Nephron progenitor cell (in vitro differentiated cells): ENCODE measurements at regions not wholly inside any gene's neighbourhood (a gene's known extent, or its start where the extent isn't known, plus 50 kb on each side); places are given as distances from the start of the nearest gene placed in this dataset.
A peak's percentile ranks its signal among the peaks of the same experiment; 100 is the strongest.

ENCODE experiments used
- DNase-seq: peaks from one replicate; pipeline ENCODE4 v3.0.0; 2021
- H3K27ac Mint-ChIP-seq: 2 replicates; pipeline ENCODE4 v1.8.0; 2021; ENCODE audit warnings: mild to moderate bottlenecking, moderate library complexity, mixed read lengths
- H3K27me3 Mint-ChIP-seq: 2 replicates; pipeline ENCODE4 v1.8.0; 2021; ENCODE audit warnings: mild to moderate bottlenecking, low read depth, mixed read lengths; ENCODE audit not compliant: poor library complexity
- H3K36me3 Mint-ChIP-seq: 2 replicates; pipeline ENCODE4 v1.8.0; 2021; ENCODE audit warnings: low read depth, mixed read lengths
- H3K4me1 Mint-ChIP-seq: 2 replicates; pipeline ENCODE4 v1.8.0; 2021; ENCODE audit warnings: mixed read lengths
- H3K4me3 Mint-ChIP-seq: 2 replicates; pipeline ENCODE4 v1.8.0; 2021; ENCODE audit warnings: mild to moderate bottlenecking, moderate library complexity, mixed read lengths
- H3K9me3 Mint-ChIP-seq: 2 replicates; pipeline ENCODE4 v1.8.0; 2021; ENCODE audit warnings: mild to moderate bottlenecking, moderate library complexity, mixed read lengths
- TF ChIP-seq, protein P1 (sequence below): fragments of 200-600 bp; sonication (generic); IDR thresholded peaks from 2 replicates; pipeline ENCODE4 v1.5.0; 2021; ENCODE audit warnings: antibody characterized with exemption

GRCh38 chr6:98695091-98695801 is 139.1 kb upstream of the POU3F2 start:
- TF ChIP-seq, protein P1, sequence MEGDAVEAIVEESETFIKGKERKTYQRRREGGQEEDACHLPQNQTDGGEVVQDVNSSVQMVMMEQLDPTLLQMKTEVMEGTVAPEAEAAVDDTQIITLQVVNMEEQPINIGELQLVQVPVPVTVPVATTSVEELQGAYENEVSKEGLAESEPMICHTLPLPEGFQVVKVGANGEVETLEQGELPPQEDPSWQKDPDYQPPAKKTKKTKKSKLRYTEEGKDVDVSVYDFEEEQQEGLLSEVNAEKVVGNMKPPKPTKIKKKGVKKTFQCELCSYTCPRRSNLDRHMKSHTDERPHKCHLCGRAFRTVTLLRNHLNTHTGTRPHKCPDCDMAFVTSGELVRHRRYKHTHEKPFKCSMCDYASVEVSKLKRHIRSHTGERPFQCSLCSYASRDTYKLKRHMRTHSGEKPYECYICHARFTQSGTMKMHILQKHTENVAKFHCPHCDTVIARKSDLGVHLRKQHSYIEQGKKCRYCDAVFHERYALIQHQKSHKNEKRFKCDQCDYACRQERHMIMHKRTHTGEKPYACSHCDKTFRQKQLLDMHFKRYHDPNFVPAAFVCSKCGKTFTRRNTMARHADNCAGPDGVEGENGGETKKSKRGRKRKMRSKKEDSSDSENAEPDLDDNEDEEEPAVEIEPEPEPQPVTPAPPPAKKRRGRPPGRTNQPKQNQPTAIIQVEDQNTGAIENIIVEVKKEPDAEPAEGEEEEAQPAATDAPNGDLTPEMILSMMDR, result no peak

GRCh38 chr6:98711380-98711779 is 123.0 kb upstream of the POU3F2 start:
- H3K27me3 Mint-ChIP-seq, result no peaks in the 10 kb centered on the region
- H3K4me3 Mint-ChIP-seq, result no peak overlapping the region
- DNase-seq, result no peak
- H3K4me1 Mint-ChIP-seq, result peaks cover 14% of the 10 kb centered on the region
- no peaks in the 10 kb centered on the region for H3K9me3 Mint-ChIP-seq
- no peaks in the 10 kb centered on the region for H3K36me3 Mint-ChIP-seq
- TF ChIP-seq, protein P1, result no peak
- no peak overlapping the region for H3K27ac Mint-ChIP-seq

More at GRCh38 chr6:98695091-98695801, 139.1 kb upstream of the POU3F2 start:
- no peak overlapping the region for H3K4me3 Mint-ChIP-seq
- peaks cover 13% of the 10 kb centered on the region for H3K4me1 Mint-ChIP-seq
- no peaks in the 10 kb centered on the region for H3K9me3 Mint-ChIP-seq
- H3K36me3 Mint-ChIP-seq, result no peaks in the 10 kb centered on the region
- DNase-seq, result no peak
- H3K27me3 Mint-ChIP-seq, result peaks cover 4% of the 10 kb centered on the region
- H3K27ac Mint-ChIP-seq, result no peak overlapping the region

GRCh38 chr6:98716341-98716740 is 118.0 kb upstream of the POU3F2 start:
- Mint-ChIP-seq H3K4me1 (peaks cover 39% of the 10 kb centered on the region), H3K9me3 (no peaks in the 10 kb centered on the region), H3K36me3 (no peaks in the 10 kb centered on the region), H3K27ac (peak overlapping the region; percentile 95), H3K4me3 (peak overlapping the region; percentile 63), H3K27me3 (no peaks in the 10 kb centered on the region)
- peak; percentile 45 for DNase-seq
- TF ChIP-seq, protein P1, result no peak

DNA sequence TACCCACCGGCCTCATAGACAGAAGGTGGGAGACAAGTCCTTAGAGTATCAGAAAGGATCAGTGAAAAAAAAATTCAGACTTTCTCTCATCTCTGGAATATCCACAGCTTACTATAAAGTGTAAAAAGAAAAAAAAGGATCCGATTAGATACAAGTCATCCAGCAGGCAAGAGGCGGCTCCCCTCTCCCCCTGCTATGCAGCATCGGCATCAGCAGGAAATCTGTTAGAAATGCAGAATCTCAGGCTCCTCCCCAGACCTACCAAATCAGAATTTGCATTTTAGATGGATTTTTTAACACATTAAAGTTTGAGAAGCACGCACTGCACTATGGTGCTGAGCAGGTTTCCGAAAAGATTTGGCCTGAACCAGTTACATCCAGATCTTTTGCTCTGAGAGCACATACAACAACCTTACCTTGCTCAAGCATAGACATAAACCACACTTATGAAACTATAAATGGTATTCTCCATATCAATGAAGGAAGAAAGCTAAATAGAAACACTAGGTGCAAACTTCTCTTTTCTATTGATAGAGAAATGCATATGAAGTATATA is 117.0 kb upstream of the POU3F2 start:
- no peaks in the 10 kb centered on the region for H3K36me3 Mint-ChIP-seq
- H3K4me1 Mint-ChIP-seq, result peaks cover 40% of the 10 kb centered on the region
- H3K27ac Mint-ChIP-seq, result peak overlapping the region; percentile 2
- no peaks in the 10 kb centered on the region for H3K27me3 Mint-ChIP-seq
- H3K9me3 Mint-ChIP-seq, result no peaks in the 10 kb centered on the region
- DNase-seq, result no peak
- peak overlapping the region; percentile 21 for H3K4me3 Mint-ChIP-seq
- TF ChIP-seq, protein P1, result no peak

DNA sequence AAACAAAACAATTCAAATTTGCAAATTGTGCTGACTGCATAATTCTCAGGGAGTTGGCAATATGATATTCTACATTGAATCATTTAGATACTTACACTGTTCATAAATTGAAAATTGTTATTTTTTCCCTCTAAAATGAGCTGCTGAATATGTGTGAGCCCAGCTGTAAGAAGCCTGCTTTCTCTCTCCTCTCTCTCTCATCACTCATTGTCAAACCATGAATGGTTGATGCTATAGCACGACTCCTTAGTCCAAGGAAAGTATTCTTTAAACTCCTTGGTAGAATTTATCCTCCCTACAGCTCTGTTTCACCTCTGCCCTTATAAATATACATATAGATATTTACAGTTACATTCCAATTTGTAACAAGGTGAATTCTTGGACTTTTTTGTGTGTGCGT is 116.4 kb upstream of the POU3F2 start:
- no peaks in the 10 kb centered on the region for H3K36me3 Mint-ChIP-seq
- H3K27me3 Mint-ChIP-seq, result no peaks in the 10 kb centered on the region
- no peak for DNase-seq
- H3K4me1 Mint-ChIP-seq, result peaks cover 44% of the 10 kb centered on the region
- no peak overlapping the region for H3K27ac Mint-ChIP-seq
- H3K4me3 Mint-ChIP-seq, result no peak overlapping the region
- no peaks in the 10 kb centered on the region for H3K9me3 Mint-ChIP-seq
- TF ChIP-seq, protein P1, result no peak

GRCh38 chr6:98724537-98724936 is 109.8 kb upstream of the POU3F2 start:
- H3K4me1 Mint-ChIP-seq, result peaks cover 26% of the 10 kb centered on the region
- H3K4me3 Mint-ChIP-seq, result no peak overlapping the region
- TF ChIP-seq, protein P1, result no peak
- DNase-seq, result no peak
- peaks cover 5% of the 10 kb centered on the region for H3K36me3 Mint-ChIP-seq
- no peak overlapping the region for H3K27ac Mint-ChIP-seq
- no peaks in the 10 kb centered on the region for H3K9me3 Mint-ChIP-seq
- H3K27me3 Mint-ChIP-seq, result no peaks in the 10 kb centered on the region
